Lower lobe of right lung (tissue), 2 donors: ENCODE measurements at regions not wholly inside any gene's neighbourhood (a gene's known extent, or its start where the extent isn't known, plus 50 kb on each side); places are given as distances from the start of the nearest gene placed in this dataset.

Source experiments
- ATAC-seq, 2 donors: fragments of 200-7000 bp; cut with Tn5 transposase; one replicate each; pipeline ENCODE4 v1.9.1; 2020 to 2022; ENCODE audit warnings: mild to moderate bottlenecking in 2 of 2, moderate library complexity in 2 of 2
- DNase-seq: peaks from one replicate; pipeline ENCODE4 v3.0.0-alpha.2; 2020
- H3K27ac ChIP-seq: fragments of 200-600 bp; one replicate; pipeline ENCODE4 v1.8.0; 2022
- H3K27me3 ChIP-seq: fragments of 200-600 bp; one replicate; pipeline ENCODE4 v1.8.0; 2022; ENCODE audit warnings: low read depth
- H3K36me3 ChIP-seq: fragments of 200-600 bp; one replicate; pipeline ENCODE4 v1.8.0; 2022; ENCODE audit warnings: mild to moderate bottlenecking
- H3K4me1 ChIP-seq: fragments of 200-600 bp; one replicate; pipeline ENCODE4 v1.8.0; 2022
- H3K4me3 ChIP-seq: fragments of 200-600 bp; one replicate; pipeline ENCODE4 v1.8.0; 2022; ENCODE audit warnings: mild to moderate bottlenecking
- H3K9me3 ChIP-seq: fragments of 200-600 bp; one replicate; pipeline ENCODE4 v1.8.0; 2022
- CTCF ChIP-seq: fragments of 200-600 bp; IDR thresholded peaks from one replicate; pipeline ENCODE4 v1.8.0; 2022; ENCODE audit warnings: antibody characterized with exemption, mild to moderate bottlenecking
- intact Hi-C: fragments of 100-400 bp; cut with DNase I; formaldehyde crosslinking; loops from one replicate; pipeline ENCODE4 v1.11.0; 2022
- donor health status: DM: no; HTN: yes; CAD: no; lungs with severe emphysema.

- no peak for ATAC-seq
- H3K4me3 ChIP-seq = no peak overlapping the region
- H3K36me3 ChIP-seq = no peaks in the 10 kb centered on the region
- no peaks in the 10 kb centered on the region for H3K9me3 ChIP-seq
- no peaks in the 10 kb centered on the region for H3K27me3 ChIP-seq
- no peak for DNase-seq
- no peak for TF ChIP-seq CTCF
- H3K27ac ChIP-seq = no peak overlapping the region
- intact Hi-C loops = no loop called here
- no peaks in the 10 kb centered on the region for H3K4me1 ChIP-seq
Measured at GRCh38 chr5:166509085-166509484, 1782.4 kb upstream of the WWC1 start.

GRCh38 chr5:166517976-166518375 is 1773.5 kb upstream of the WWC1 start:
- TF ChIP-seq CTCF = no peak
- intact Hi-C loops = no loop called here
- no peaks in the 10 kb centered on the region for H3K9me3 ChIP-seq
- H3K27ac ChIP-seq = no peak overlapping the region
- no peaks in the 10 kb centered on the region for H3K4me1 ChIP-seq
- ATAC-seq = peak in 1 of 2 donors; percentile 27
- no peaks in the 10 kb centered on the region for H3K27me3 ChIP-seq
- no peaks in the 10 kb centered on the region for H3K36me3 ChIP-seq
- no peak for DNase-seq
- H3K4me3 ChIP-seq = no peak overlapping the region

- DNase-seq = no peak
- no peak overlapping the region for H3K4me3 ChIP-seq
- TF ChIP-seq CTCF = no peak
- ATAC-seq = no peak
- H3K4me1 ChIP-seq = no peaks in the 10 kb centered on the region
- no peaks in the 10 kb centered on the region for H3K9me3 ChIP-seq
- intact Hi-C loops = no loop called here
- H3K27me3 ChIP-seq = no peaks in the 10 kb centered on the region
- H3K36me3 ChIP-seq = no peaks in the 10 kb centered on the region
- H3K27ac ChIP-seq = no peak overlapping the region
Measured at GRCh38 chr5:166523206-166523605, 1768.2 kb upstream of the WWC1 start.

GRCh38 chr5:166529200-166529599 is 1762.2 kb upstream of the WWC1 start:
- no peak for TF ChIP-seq CTCF
- Histone ChIP-seq H3K9me3 (no peaks in the 10 kb centered on the region), H3K4me3 (no peak overlapping the region), H3K27me3 (no peaks in the 10 kb centered on the region), H3K4me1 (no peaks in the 10 kb centered on the region), H3K36me3 (no peaks in the 10 kb centered on the region), H3K27ac (no peak overlapping the region)
- intact Hi-C loops = no loop called here
- ATAC-seq (no peak), DNase-seq (no peak)

- no peak for TF ChIP-seq CTCF
- Histone ChIP-seq H3K9me3 (no peaks in the 10 kb centered on the region), H3K36me3 (no peaks in the 10 kb centered on the region), H3K4me1 (no peaks in the 10 kb centered on the region), H3K27me3 (no peaks in the 10 kb centered on the region), H3K4me3 (no peak overlapping the region), H3K27ac (no peak overlapping the region)
- DNase-seq = no peak
- no peak for ATAC-seq
- intact Hi-C loops = no loop called here
Measured at GRCh38 chr5:166532456-166533220, 1758.8 kb upstream of the WWC1 start.
